ENCODE measurements at regions not wholly inside any gene's neighbourhood (a gene's known extent, or its start where the extent isn't known, plus 50 kb on each side); places are given as distances from the start of the nearest gene placed in this dataset.

DNA sequence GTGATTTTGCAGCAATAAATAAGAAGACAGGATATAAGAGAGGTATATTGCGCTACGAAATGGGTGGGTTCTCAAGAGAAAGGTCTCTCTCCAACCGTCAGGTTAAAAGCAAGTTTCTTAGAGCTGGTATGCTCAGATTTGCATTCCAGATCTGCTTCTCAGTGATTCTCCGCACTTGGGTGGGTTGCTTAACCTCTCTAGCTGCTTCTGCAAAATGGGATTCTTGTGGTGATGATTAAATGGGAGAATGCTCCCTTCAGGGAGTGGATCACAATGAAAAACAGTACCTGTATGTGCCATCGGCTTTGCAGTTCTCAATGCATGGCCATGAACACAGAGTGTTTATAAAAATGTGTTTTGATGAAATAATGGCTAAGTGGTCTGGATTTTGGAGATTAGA is 477.7 kb downstream of the TNS1 start:
- TF ChIP-seq, protein P1, sequence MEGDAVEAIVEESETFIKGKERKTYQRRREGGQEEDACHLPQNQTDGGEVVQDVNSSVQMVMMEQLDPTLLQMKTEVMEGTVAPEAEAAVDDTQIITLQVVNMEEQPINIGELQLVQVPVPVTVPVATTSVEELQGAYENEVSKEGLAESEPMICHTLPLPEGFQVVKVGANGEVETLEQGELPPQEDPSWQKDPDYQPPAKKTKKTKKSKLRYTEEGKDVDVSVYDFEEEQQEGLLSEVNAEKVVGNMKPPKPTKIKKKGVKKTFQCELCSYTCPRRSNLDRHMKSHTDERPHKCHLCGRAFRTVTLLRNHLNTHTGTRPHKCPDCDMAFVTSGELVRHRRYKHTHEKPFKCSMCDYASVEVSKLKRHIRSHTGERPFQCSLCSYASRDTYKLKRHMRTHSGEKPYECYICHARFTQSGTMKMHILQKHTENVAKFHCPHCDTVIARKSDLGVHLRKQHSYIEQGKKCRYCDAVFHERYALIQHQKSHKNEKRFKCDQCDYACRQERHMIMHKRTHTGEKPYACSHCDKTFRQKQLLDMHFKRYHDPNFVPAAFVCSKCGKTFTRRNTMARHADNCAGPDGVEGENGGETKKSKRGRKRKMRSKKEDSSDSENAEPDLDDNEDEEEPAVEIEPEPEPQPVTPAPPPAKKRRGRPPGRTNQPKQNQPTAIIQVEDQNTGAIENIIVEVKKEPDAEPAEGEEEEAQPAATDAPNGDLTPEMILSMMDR (conservative IDR thresholded peaks at IDR 0.05; ENCODE audit: low read length): no peak
- TF ChIP-seq EZH2phosphoT487 (IDR thresholded peaks at IDR 0.05; ENCODE audit: borderline replicate concordance, low read depth, low read length): no peak
